Endothelial cell of umbilical vein (primary cell): ENCODE measurements at regions not wholly inside any gene's neighbourhood (a gene's known extent, or its start where the extent isn't known, plus 50 kb on each side); places are given as distances from the start of the nearest gene placed in this dataset.
"Not testable (repeated sequence)": the region's sequence is repeated elsewhere in the genome, so short reads cannot be mapped to it uniquely, and the experiment has no call there.

Experiments used
- BruUV-seq: library from RNA; stranded (reverse); fragments of 400-500 nt; replicated peaks from 2 replicates; lab custom pipeline; 2021; lab: Mats Ljungman, UMichigan
- CTCF ChIA-PET: fragments of 300-600, 350-600 bp; sonication (Branson Sonifier 250); formaldehyde crosslinking; loops from one replicate; lab custom pipeline; 2021; ENCODE audit warnings: antibody characterized with exemption, inconsistent platforms; lab: Charles Lee
- POLR2A ChIA-PET: fragments of 300-600, 350-600 bp; sonication (Branson Sonifier 250); formaldehyde crosslinking; loops from one replicate; lab custom pipeline; 2021; ENCODE audit warnings: antibody characterized with exemption, inconsistent platforms; lab: Charles Lee
- DNase-seq: peaks from one replicate; pipeline ENCODE4 v3.0.0-alpha.2; 2011; ENCODE audit warnings: low read depth, low spot score
- FAIRE-seq: peaks from 2 replicates; lab custom pipeline; 2011; peaks lifted over from hg19 to GRCh38; lab: Jason Lieb, UNC
- H2AFZ ChIP-seq: 2 replicates; pipeline ENCODE4 v1.6.0; 2012; ENCODE audit warnings: low read depth, low read length, control low read depth, inconsistent platforms
- H3K27ac ChIP-seq: 2 replicates; pipeline ENCODE4 v1.5.1; 2011; ENCODE audit warnings: low read depth, mild to moderate bottlenecking, control low read depth, low read length, moderate library complexity; ENCODE audit not compliant: insufficient read depth
- H3K27me3 ChIP-seq, 2 experiments: 2 replicates each; pipeline versions ENCODE4 v1.6.0 to v1.6.1; 2011; ENCODE audit warnings: low read length in 2 of 2, mixed read lengths in 1 of 2; ENCODE audit not compliant: control insufficient read depth in 2 of 2, insufficient read depth in 2 of 2
- H3K36me3 ChIP-seq, 2 experiments: 2 replicates in 1 of 2; 3 replicates in 1 of 2; pipeline ENCODE4 v1.5.1; 2011; ENCODE audit warnings: low read length in 2 of 2, mild to moderate bottlenecking in 1 of 2, moderate library complexity in 1 of 2; ENCODE audit not compliant: control insufficient read depth in 2 of 2, insufficient read depth in 2 of 2; ENCODE audit errors: extremely low read depth in 1 of 2
- H3K4me1 ChIP-seq: 3 replicates; pipeline ENCODE4 v1.5.1; 2011; ENCODE audit warnings: mild to moderate bottlenecking, low read length; ENCODE audit not compliant: control insufficient read depth, insufficient read depth; ENCODE audit errors: extremely low read depth
- H3K4me2 ChIP-seq: 2 replicates; pipeline ENCODE4 v1.6.1; 2011; ENCODE audit warnings: low read length, control low read depth, mixed read lengths; ENCODE audit not compliant: insufficient read depth
- H3K4me3 ChIP-seq, 3 experiments: fragments of 200-600 bp in 1 of 3; sonication (generic), shearing (Covaris generic) in 1 of 3; replicated peaks in 1 of 3; 2 replicates each; pipeline ENCODE4 v1.5.1; 2011 to 2016; ENCODE audit warnings: control low read depth in 3 of 3, low read length in 3 of 3, mild to moderate bottlenecking in 2 of 3, inconsistent platforms in 1 of 3, low read depth in 1 of 3, moderate library complexity in 1 of 3; ENCODE audit not compliant: insufficient read depth in 1 of 3
- H3K79me2 ChIP-seq: 2 replicates; pipeline ENCODE4 v1.6.0; 2012; ENCODE audit warnings: low read length, inconsistent platforms; ENCODE audit not compliant: control insufficient read depth, insufficient read depth
- H3K9ac ChIP-seq: replicated peaks from 2 replicates; pipeline ENCODE3; 2011; ENCODE audit warnings: low read length, control low read depth; ENCODE audit not compliant: insufficient read depth; ENCODE audit errors: extremely low read depth
- H3K9me1 ChIP-seq: replicated peaks from 3 replicates; pipeline ENCODE4 v1.6.0; 2011; ENCODE audit warnings: mild to moderate bottlenecking, low read length; ENCODE audit not compliant: control insufficient read depth, insufficient read depth; ENCODE audit errors: extremely low read depth
- H3K9me3 ChIP-seq: replicated peaks from 2 replicates; pipeline ENCODE4 v1.5.1; 2012; ENCODE audit warnings: low read length, inconsistent platforms; ENCODE audit not compliant: control insufficient read depth, insufficient read depth
- H4K20me1 ChIP-seq: replicated peaks from 2 replicates; pipeline ENCODE3; 2011; ENCODE audit warnings: mild to moderate bottlenecking, low read length; ENCODE audit not compliant: control insufficient read depth, insufficient read depth; ENCODE audit errors: extremely low read depth
- EZH2 ChIP-seq: IDR thresholded peaks from 2 replicates; pipeline ENCODE4 v1.6.1; 2012; ENCODE audit warnings: borderline replicate concordance, low read depth, mild to moderate bottlenecking, moderate library complexity, low read length, inconsistent platforms; ENCODE audit not compliant: severe bottlenecking
- FOS ChIP-seq: IDR thresholded peaks from 2 replicates; pipeline ENCODE4 v1.6.1; 2011; ENCODE audit warnings: mild to moderate bottlenecking, low read length, moderate library complexity, borderline replicate concordance; ENCODE audit not compliant: insufficient read depth
- GATA2 ChIP-seq: IDR thresholded peaks from 2 replicates; pipeline ENCODE4 v1.7.0; 2011; ENCODE audit warnings: low read depth, mild to moderate bottlenecking, moderate library complexity, mixed read lengths, low read length; ENCODE audit not compliant: insufficient read length, insufficient read depth
- JUN ChIP-seq: IDR thresholded peaks from 2 replicates; pipeline ENCODE4 v1.6.1; 2011; ENCODE audit warnings: borderline replicate concordance, low read depth; ENCODE audit not compliant: insufficient read length, insufficient read depth
- MYC ChIP-seq: IDR thresholded peaks from one replicate; pipeline ENCODE4 v1.6.1; 2011; ENCODE audit warnings: mild to moderate bottlenecking, low read depth, low read length
- POLR2A ChIP-seq: IDR thresholded peaks from 2 replicates; pipeline ENCODE4 v1.6.1; 2012; ENCODE audit warnings: low read depth, mild to moderate bottlenecking, control low read depth, low read length
- POLR2AphosphoS5 ChIP-seq: IDR thresholded peaks from 2 replicates; pipeline ENCODE4 v1.6.1; 2012; ENCODE audit warnings: low read depth, mild to moderate bottlenecking, control low read depth, low read length, moderate library complexity; ENCODE audit not compliant: insufficient read depth
- dilution Hi-C: fragments of 300-500 bp; cut with MboI; formaldehyde crosslinking; loops from one replicate; pipeline ENCODE4 v1.15.0; 2019; ENCODE audit warnings: low sequenced_read_pairs; ENCODE audit not compliant: extremely low pct_ligation_motif_present
- intact Hi-C: fragments of 100-400 bp; cut with micrococcal nuclease; formaldehyde crosslinking; loops from one replicate; pipeline ENCODE4 v1.10.0; 2022
- TF ChIP-seq, protein P1 (sequence below): IDR thresholded peaks from 2 replicates; pipeline ENCODE4 v1.6.1; 2011; ENCODE audit not compliant: insufficient read depth, insufficient read length
- TF ChIP-seq, protein P2 (sequence below), 2 donors: IDR thresholded peaks; 1 replicate in 1 of 2; 2 replicates in 1 of 2; pipeline ENCODE4 v1.5.1; 2011; ENCODE audit warnings: low read length in 2 of 2, mild to moderate bottlenecking in 2 of 2, moderate library complexity in 2 of 2, control low read depth in 1 of 2, inconsistent platforms in 1 of 2, low read depth in 1 of 2; ENCODE audit not compliant: insufficient read depth in 1 of 2; ENCODE audit errors: extremely low read depth in 1 of 2

DNA sequence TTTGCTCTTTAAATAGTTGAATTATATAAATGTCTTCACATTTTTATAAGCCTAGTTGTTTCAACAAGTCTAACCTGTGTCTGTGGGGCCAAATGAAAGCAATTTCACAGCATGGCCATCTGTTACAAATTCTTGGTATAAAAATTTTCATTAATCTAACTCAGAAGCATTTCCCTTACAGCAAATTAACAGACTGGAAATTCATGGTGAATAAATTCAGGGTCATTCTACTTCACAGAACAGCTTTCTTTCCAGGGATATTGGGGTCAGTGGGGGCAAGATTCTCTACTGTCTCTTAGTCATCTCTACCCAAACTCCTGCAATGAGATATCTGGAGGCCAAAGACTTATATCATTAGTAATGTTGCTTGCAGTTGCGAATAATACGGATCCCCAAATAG lies 352.1 kb downstream of the MMUT start:
- CTCF ChIA-PET: no interaction called here
- no peak for TF ChIP-seq JUN
- TF ChIP-seq EZH2: no peak
- no peak for TF ChIP-seq POLR2A
- TF ChIP-seq GATA2: no peak
- TF ChIP-seq MYC: no peak
- TF ChIP-seq, protein P1, sequence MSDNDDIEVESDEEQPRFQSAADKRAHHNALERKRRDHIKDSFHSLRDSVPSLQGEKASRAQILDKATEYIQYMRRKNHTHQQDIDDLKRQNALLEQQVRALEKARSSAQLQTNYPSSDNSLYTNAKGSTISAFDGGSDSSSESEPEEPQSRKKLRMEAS: no peak
- no peak for TF ChIP-seq FOS
- TF ChIP-seq POLR2AphosphoS5: no peak
- TF ChIP-seq, protein P2, sequence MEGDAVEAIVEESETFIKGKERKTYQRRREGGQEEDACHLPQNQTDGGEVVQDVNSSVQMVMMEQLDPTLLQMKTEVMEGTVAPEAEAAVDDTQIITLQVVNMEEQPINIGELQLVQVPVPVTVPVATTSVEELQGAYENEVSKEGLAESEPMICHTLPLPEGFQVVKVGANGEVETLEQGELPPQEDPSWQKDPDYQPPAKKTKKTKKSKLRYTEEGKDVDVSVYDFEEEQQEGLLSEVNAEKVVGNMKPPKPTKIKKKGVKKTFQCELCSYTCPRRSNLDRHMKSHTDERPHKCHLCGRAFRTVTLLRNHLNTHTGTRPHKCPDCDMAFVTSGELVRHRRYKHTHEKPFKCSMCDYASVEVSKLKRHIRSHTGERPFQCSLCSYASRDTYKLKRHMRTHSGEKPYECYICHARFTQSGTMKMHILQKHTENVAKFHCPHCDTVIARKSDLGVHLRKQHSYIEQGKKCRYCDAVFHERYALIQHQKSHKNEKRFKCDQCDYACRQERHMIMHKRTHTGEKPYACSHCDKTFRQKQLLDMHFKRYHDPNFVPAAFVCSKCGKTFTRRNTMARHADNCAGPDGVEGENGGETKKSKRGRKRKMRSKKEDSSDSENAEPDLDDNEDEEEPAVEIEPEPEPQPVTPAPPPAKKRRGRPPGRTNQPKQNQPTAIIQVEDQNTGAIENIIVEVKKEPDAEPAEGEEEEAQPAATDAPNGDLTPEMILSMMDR (IDR thresholded peaks at IDR 0.05; ENCODE audit: extremely low read depth in 1 of 2, insufficient read depth in 1 of 2, low read depth in 1 of 2, low read length in 2 of 2): no peak
- H4K20me1 ChIP-seq: no peaks in the 10 kb centered on the region
- no peak overlapping the region for H2AFZ ChIP-seq
- POLR2A ChIA-PET: no interaction called here
- no peak overlapping the region for H3K27ac ChIP-seq
- H3K9me1 ChIP-seq: no peaks in the 10 kb centered on the region
- H3K79me2 ChIP-seq: no peaks in the 10 kb centered on the region
- no peaks in the 10 kb centered on the region for H3K4me1 ChIP-seq
- H3K9me3 ChIP-seq: no peaks in the 10 kb centered on the region
- no TSS peak for BruUV-seq
- FAIRE-seq (no peak), DNase-seq (no peak)
- no peaks in the 10 kb centered on the region for H3K27me3 ChIP-seq
- intact Hi-C loops: no loop called here
- H3K36me3 ChIP-seq: no peaks in the 10 kb centered on the region
- H3K4me3 ChIP-seq: no peak overlapping the region
- no peak overlapping the region for H3K4me2 ChIP-seq
- dilution Hi-C loops: no loop called here
- H3K9ac ChIP-seq: no peak overlapping the region

DNA sequence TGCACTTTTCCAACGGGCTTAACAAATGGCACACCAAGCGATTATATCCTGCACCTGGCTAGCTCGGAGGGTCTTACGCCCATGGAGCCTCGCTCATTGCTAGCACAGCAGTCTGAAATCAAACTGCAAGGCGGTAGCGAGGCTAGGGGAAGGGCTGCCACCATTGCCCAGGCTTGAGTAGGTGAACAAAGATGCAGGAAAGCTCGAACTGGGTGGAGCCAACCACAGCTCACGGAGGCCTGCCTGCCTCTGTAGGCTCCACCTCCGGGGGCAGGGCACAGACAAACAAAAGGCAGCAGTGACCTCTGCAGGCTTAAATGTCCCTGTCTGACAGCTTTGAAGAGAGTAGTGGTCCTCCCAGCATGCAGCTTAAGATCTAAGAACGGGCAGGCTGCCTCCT lies 365.4 kb downstream of the MMUT start:
- POLR2A ChIA-PET, DNase-seq, H3K4me1 ChIP-seq, intact Hi-C loops, H3K9me3 ChIP-seq, BruUV-seq, H3K79me2 ChIP-seq, H3K27me3 ChIP-seq, H3K9me1 ChIP-seq, FAIRE-seq, H3K36me3 ChIP-seq, H3K9ac ChIP-seq, H2AFZ ChIP-seq, H3K4me2 ChIP-seq, dilution Hi-C loops, H4K20me1 ChIP-seq, H3K4me3 ChIP-seq, H3K27ac ChIP-seq, CTCF ChIA-PET: not testable (repeated sequence)
